ENCODE measurements at regions not wholly inside any gene's neighbourhood (a gene's known extent, or its start where the extent isn't known, plus 50 kb on each side); places are given as distances from the start of the nearest gene placed in this dataset.

DNA sequence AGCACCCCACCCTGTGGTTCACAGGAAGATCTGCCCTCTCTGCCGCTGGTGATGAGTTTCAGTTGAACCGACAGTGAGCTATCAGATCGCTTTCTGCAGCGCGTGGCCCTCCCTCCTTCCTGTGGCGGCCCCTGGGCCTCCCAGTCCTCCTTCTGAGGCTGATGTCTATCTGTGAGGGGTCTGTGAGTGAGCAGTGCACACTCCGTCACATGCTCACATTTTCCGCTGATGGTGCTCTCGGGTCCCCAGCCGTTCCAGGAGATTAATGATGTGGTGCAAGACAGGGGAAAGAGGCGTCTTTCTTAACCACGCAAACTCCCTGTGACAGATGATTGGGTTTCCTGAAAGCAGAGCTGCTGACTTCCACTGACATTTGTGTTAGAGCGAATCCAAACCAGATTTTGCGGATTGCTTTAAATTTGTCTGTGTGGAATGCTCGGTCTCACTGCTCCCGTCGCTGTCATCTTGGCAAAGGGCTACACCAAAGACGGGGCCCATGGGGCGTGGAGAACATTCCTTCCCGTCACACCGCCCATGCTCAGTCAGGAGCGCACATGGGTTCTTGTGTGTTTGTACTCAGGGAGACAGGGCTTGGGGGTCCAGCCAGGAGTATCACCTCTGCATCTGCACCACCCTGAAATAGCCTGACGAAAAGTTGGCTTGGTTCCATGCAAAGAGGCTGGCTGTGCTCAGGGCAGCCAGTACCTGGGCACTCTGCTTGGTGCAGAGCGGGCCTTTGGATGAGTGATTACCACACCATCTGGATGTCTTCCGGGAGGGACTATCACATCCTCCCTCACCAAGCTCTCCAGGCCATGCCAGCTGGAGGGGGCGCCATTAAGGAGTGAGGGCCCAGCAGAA is 154.7 kb upstream of the HS6ST1 start:
- ATAC-seq, result no peak; the same call in 1 of the 3 replicates
- no TSS peak for BruUV-seq (replicated peaks)
- H3K9ac ChIP-seq (ENCODE audit: insufficient read depth in 1 of 2, low read depth in 2 of 2, low read length in 2 of 2), result no peak overlapping the region; a peak in 1 of 4 replicates
- peak in 1 of 4 experiments; percentile 54 for DNase-seq (ENCODE audit: extremely low read depth in 1 of 4, low spot score in 3 of 4)
- ChIA-PET CTCF (ENCODE audit: low intra/inter-chr PET ratio) (no interaction called here), POLR2A (no interaction called here)
- no peaks in the 10 kb centered on the region for H3K9me1 ChIP-seq (ENCODE audit: control insufficient read depth, insufficient read depth, low read length)
- peaks cover 13% of the 10 kb centered on the region for H3K9me3 ChIP-seq (replicated peaks; ENCODE audit: control insufficient read depth, insufficient read depth, low read depth, low read length)
- H3K4me1 ChIP-seq (replicated peaks in 1 of 2; ENCODE audit: control insufficient read depth in 2 of 2, insufficient read depth in 2 of 2, low read length in 2 of 2), result peaks cover 0 to 9% of the 10 kb centered on the region in 2 experiments; a peak in 3 of 5 replicates
- H3K27ac ChIP-seq (ENCODE audit: extremely low read depth, low read depth, low read length), result no peak overlapping the region
- intact Hi-C loops (cut with micrococcal nuclease), result no loop called here
- peak overlapping the region; percentile 22; the same call in 1 of the 2 replicates for H2AFZ ChIP-seq (ENCODE audit: low read depth, low read length)
- no peak overlapping the region for H3K4me3 ChIP-seq
- no peak for FAIRE-seq
- no peaks in the 10 kb centered on the region; the same call in 2 of the 3 replicates for H3K36me3 ChIP-seq (ENCODE audit: control insufficient read depth, insufficient read depth, low read length)
- no peaks in the 10 kb centered on the region; a peak in 1 of 5 replicates for H3K27me3 ChIP-seq (ENCODE audit: control insufficient read depth in 2 of 2, insufficient read depth in 2 of 2, low read length in 2 of 2)
- H3K79me2 ChIP-seq (ENCODE audit: control insufficient read depth, insufficient read depth, low read length), result no peaks in the 10 kb centered on the region
- 3% methylated on average over 24 of the region's 26 CpGs for WGBS (ENCODE audit: insufficient coverage, low coverage, missing lambda C conversion rate)
- H3K4me2 ChIP-seq (ENCODE audit: insufficient read depth, low read length), result no peak overlapping the region
- in situ Hi-C loops (cut with MboI), result no loop called here
- no peaks in the 10 kb centered on the region for H4K20me1 ChIP-seq (replicated peaks; ENCODE audit: control insufficient read depth, insufficient read depth, low read length)
- TF ChIP-seq ZNF766 (CRISPR knock-in tag; conservative IDR thresholded peaks at IDR 0.05), result peak; percentile 77; the same call in 1 of the 2 replicates
- 0 out of 2 replicates have a peak, but pooled peaks have one; percentile 39 for TF ChIP-seq SMAD4 (CRISPR knock-in tag; conservative IDR thresholded peaks at IDR 0.05)
- TF ChIP-seq ZNF239 (CRISPR knock-in tag; IDR thresholded peaks at IDR 0.05), result peak; percentile 12
- no peak for TF ChIP-seq SRSF1 (IDR thresholded peaks at IDR 0.05; ENCODE audit: low read depth, low read length)
- TF ChIP-seq ZNF311 (CRISPR knock-in tag; IDR thresholded peaks at IDR 0.05), result 0 out of 2 replicates have a peak, but pooled peaks have one; percentile 19
- TF ChIP-seq, protein P1, sequence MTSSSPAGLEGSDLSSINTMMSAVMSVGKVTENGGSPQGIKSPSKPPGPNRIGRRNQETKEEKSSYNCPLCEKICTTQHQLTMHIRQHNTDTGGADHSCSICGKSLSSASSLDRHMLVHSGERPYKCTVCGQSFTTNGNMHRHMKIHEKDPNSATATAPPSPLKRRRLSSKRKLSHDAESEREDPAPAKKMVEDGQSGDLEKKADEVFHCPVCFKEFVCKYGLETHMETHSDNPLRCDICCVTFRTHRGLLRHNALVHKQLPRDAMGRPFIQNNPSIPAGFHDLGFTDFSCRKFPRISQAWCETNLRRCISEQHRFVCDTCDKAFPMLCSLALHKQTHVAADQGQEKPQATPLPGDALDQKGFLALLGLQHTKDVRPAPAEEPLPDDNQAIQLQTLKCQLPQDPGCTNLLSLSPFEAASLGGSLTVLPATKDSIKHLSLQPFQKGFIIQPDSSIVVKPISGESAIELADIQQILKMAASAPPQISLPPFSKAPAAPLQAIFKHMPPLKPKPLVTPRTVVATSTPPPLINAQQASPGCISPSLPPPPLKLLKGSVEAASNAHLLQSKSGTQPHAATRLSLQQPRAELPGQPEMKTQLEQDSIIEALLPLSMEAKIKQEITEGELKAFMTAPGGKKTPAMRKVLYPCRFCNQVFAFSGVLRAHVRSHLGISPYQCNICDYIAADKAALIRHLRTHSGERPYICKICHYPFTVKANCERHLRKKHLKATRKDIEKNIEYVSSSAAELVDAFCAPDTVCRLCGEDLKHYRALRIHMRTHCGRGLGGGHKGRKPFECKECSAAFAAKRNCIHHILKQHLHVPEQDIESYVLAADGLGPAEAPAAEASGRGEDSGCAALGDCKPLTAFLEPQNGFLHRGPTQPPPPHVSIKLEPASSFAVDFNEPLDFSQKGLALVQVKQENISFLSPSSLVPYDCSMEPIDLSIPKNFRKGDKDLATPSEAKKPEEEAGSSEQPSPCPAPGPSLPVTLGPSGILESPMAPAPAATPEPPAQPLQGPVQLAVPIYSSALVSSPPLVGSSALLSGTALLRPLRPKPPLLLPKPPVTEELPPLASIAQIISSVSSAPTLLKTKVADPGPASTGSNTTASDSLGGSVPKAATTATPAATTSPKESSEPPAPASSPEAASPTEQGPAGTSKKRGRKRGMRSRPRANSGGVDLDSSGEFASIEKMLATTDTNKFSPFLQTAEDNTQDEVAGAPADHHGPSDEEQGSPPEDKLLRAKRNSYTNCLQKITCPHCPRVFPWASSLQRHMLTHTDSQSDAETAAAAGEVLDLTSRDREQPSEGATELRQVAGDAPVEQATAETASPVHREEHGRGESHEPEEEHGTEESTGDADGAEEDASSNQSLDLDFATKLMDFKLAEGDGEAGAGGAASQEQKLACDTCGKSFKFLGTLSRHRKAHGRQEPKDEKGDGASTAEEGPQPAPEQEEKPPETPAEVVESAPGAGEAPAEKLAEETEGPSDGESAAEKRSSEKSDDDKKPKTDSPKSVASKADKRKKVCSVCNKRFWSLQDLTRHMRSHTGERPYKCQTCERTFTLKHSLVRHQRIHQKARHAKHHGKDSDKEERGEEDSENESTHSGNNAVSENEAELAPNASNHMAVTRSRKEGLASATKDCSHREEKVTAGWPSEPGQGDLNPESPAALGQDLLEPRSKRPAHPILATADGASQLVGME (CRISPR knock-in tag; IDR thresholded peaks at IDR 0.05), result 0 out of 2 replicates have a peak, but pooled peaks have one; percentile 42
- TF ChIP-seq ZNF134 (CRISPR knock-in tag; conservative IDR thresholded peaks at IDR 0.05), result peak; percentile 81
- no peak for TF ChIP-seq CBX5 (IDR thresholded peaks at IDR 0.05; ENCODE audit: borderline replicate concordance, low read depth)
- TF ChIP-seq TRIM24 (IDR thresholded peaks at IDR 0.05), result peak in 1 of 2 experiments; percentile 34; a peak in 1 of 4 replicates
- peak; percentile 73; the same call in 1 of the 2 replicates for TF ChIP-seq ATF4 (CRISPR knock-in tag; IDR thresholded peaks at IDR 0.05)
- peak; percentile 24 to 81; a peak in 2 of 4 replicates for TF ChIP-seq MAZ (CRISPR knock-in tag; conservative IDR thresholded peaks at IDR 0.05 in 1 of 2, IDR thresholded peaks at IDR 0.05 in 1 of 2)
- no peak for TF ChIP-seq ASH1L (IDR thresholded peaks at IDR 0.05; ENCODE audit: borderline replicate concordance, low read depth, partially characterized antibody)
